H1 (cell line): ENCODE measurements at regions not wholly inside any gene's neighbourhood (a gene's known extent, or its start where the extent isn't known, plus 50 kb on each side); places are given as distances from the start of the nearest gene placed in this dataset.

Source experiments
- CTCF ChIP-seq, 3 experiments: IDR thresholded peaks; 1 replicate in 2 of 3; 2 replicates in 1 of 3; pipeline versions ENCODE4 v1.5.1 to v1.6.1; 2011; ENCODE audit warnings: low read length in 3 of 3, mild to moderate bottlenecking in 3 of 3, inconsistent platforms in 2 of 3, low read depth in 1 of 3, moderate library complexity in 1 of 3; ENCODE audit not compliant: insufficient read depth in 1 of 3; ENCODE audit errors: control extremely low read depth in 1 of 3
- EZH2 ChIP-seq: fragments of 200-600 bp; sonication (generic); IDR thresholded peaks from 2 replicates; pipeline ENCODE4 v1.7.1; 2012; ENCODE audit warnings: low read depth, mild to moderate bottlenecking, moderate library complexity, low read length, inconsistent platforms; ENCODE audit not compliant: severe bottlenecking
- HDAC6 ChIP-seq: IDR thresholded peaks from one replicate; pipeline ENCODE4 v1.7.1; 2012; ENCODE audit warnings: low read depth, mild to moderate bottlenecking, inconsistent platforms, low read length, moderate library complexity
- JUN ChIP-seq: IDR thresholded peaks from 2 replicates; pipeline ENCODE4 v1.6.1; 2011; ENCODE audit warnings: low read depth, mild to moderate bottlenecking, improper control_type of control experiment, low read length
- JUND ChIP-seq: IDR thresholded peaks from 2 replicates; pipeline ENCODE4 v1.6.1; 2011; ENCODE audit warnings: mild to moderate bottlenecking, improper control_type of control experiment, low read length
- KDM5A ChIP-seq: fragments of 200-600 bp; IDR thresholded peaks from 2 replicates; pipeline ENCODE4 v1.7.1; 2012; ENCODE audit warnings: mild to moderate bottlenecking, low read length, inconsistent platforms, mixed read lengths
- POLR2A ChIP-seq, 2 experiments: IDR thresholded peaks; 1 replicate in 1 of 2; 2 replicates in 1 of 2; pipeline ENCODE4 v1.6.1; 2011; ENCODE audit warnings: low read depth in 2 of 2, low read length in 2 of 2, mild to moderate bottlenecking in 2 of 2; ENCODE audit errors: control extremely low read depth in 1 of 2
- RAD21 ChIP-seq, 2 experiments: IDR thresholded peaks in 1 of 2; conservative IDR thresholded peaks in 1 of 2; 2 replicates each; pipeline ENCODE4 v1.6.1; 2011; ENCODE audit warnings: low read depth in 2 of 2, low read length in 2 of 2, improper control_type of control experiment in 1 of 2, inconsistent platforms in 1 of 2, mild to moderate bottlenecking in 1 of 2, moderate library complexity in 1 of 2
- RXRA ChIP-seq: IDR thresholded peaks from 2 replicates; pipeline ENCODE4 v1.6.1; 2011; ENCODE audit warnings: low read depth, mild to moderate bottlenecking, low read length, moderate library complexity; ENCODE audit not compliant: insufficient read depth
- SAP30 ChIP-seq: fragments of 300-600 bp; sonication (generic); IDR thresholded peaks from 2 replicates; pipeline ENCODE4 v1.7.1; 2012; ENCODE audit warnings: low read length, moderate library complexity, mild to moderate bottlenecking, inconsistent platforms; ENCODE audit not compliant: insufficient read depth, insufficient replicate concordance
- SP4 ChIP-seq: IDR thresholded peaks from 2 replicates; pipeline ENCODE4 v1.6.1; 2012; ENCODE audit warnings: low read length, inconsistent platforms
- TAF1 ChIP-seq: IDR thresholded peaks from 2 replicates; pipeline ENCODE4 v1.6.1; 2011; ENCODE audit warnings: mild to moderate bottlenecking, low read depth, low read length
- TF ChIP-seq, protein P1 (sequence below): IDR thresholded peaks from 2 replicates; pipeline ENCODE4 v1.6.1; 2012; ENCODE audit warnings: low read length, inconsistent platforms

- no peak for TF ChIP-seq POLR2A (IDR thresholded peaks at IDR 0.05; ENCODE audit: control extremely low read depth in 1 of 2, low read depth in 2 of 2, low read length in 2 of 2)
- TF ChIP-seq SP4: no peak
- TF ChIP-seq EZH2: no peak
- no peak for TF ChIP-seq CTCF (IDR thresholded peaks at IDR 0.05; ENCODE audit: control extremely low read depth in 1 of 3, insufficient read depth in 1 of 3, low read depth in 1 of 3, low read length in 3 of 3)
- no peak for TF ChIP-seq RAD21 (IDR thresholded peaks at IDR 0.05 in 1 of 2, conservative IDR thresholded peaks at IDR 0.05 in 1 of 2; ENCODE audit: low read depth in 2 of 2, low read length in 2 of 2)
- TF ChIP-seq JUND: no peak
- no peak for TF ChIP-seq JUN
- no peak for TF ChIP-seq HDAC6
- no peak for TF ChIP-seq KDM5A
- no peak for TF ChIP-seq RXRA
- no peak for TF ChIP-seq TAF1
- no peak for TF ChIP-seq SAP30
- TF ChIP-seq, protein P1, sequence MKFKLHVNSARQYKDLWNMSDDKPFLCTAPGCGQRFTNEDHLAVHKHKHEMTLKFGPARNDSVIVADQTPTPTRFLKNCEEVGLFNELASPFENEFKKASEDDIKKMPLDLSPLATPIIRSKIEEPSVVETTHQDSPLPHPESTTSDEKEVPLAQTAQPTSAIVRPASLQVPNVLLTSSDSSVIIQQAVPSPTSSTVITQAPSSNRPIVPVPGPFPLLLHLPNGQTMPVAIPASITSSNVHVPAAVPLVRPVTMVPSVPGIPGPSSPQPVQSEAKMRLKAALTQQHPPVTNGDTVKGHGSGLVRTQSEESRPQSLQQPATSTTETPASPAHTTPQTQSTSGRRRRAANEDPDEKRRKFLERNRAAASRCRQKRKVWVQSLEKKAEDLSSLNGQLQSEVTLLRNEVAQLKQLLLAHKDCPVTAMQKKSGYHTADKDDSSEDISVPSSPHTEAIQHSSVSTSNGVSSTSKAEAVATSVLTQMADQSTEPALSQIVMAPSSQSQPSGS: no peak
These were observed 52.1 kb upstream of the WWC1 start for GRCh38 chr5:168239325-168239724.
